Sigmoid colon (tissue), 6 donors: ENCODE measurements at regions not wholly inside any gene's neighbourhood (a gene's known extent, or its start where the extent isn't known, plus 50 kb on each side); places are given as distances from the start of the nearest gene placed in this dataset.

ENCODE experiments used
- DNase-seq: peaks from one replicate; pipeline ENCODE4 v3.0.0-alpha.2; 2019
- H3K27ac ChIP-seq, 4 donors: fragments of 200-600 bp; sonication (generic); one replicate each; pipeline ENCODE4 v1.5.1; 2016 to 2019; ENCODE audit warnings: mild to moderate bottlenecking in 1 of 4
- H3K27me3 ChIP-seq, 3 donors: fragments of 200-600 bp; sonication (generic); one replicate each; pipeline ENCODE4 v1.5.1; 2019; ENCODE audit warnings: mild to moderate bottlenecking in 1 of 3
- H3K36me3 ChIP-seq, 4 donors: fragments of 200-600 bp; sonication (generic); one replicate each; pipeline ENCODE4 v1.5.1; 2016 to 2019
- H3K4me1 ChIP-seq, 4 donors: fragments of 200-600 bp; sonication (generic); one replicate each; pipeline ENCODE4 v1.5.1; 2017 to 2019
- H3K4me3 ChIP-seq, 4 donors: fragments of 200-600 bp; sonication (generic); one replicate each; pipeline ENCODE4 v1.5.1; 2017 to 2019; ENCODE audit warnings: mild to moderate bottlenecking in 2 of 4, moderate library complexity in 1 of 4
- H3K9me3 ChIP-seq, 4 donors: fragments of 200-600 bp in 3 of 4; sonication (generic) in 3 of 4; one replicate each; pipeline versions ENCODE4 v1.5.1 to v1.6.1; 2013 to 2019
- EP300 ChIP-seq, 4 donors: sonication (generic); formaldehyde crosslinking; IDR thresholded peaks; one replicate each; pipeline ENCODE4 v1.6.1; 2017; ENCODE audit warnings: antibody characterized with exemption in 4 of 4
- POLR2A ChIP-seq, 2 donors: fragments of 450-650 bp; IDR thresholded peaks; one replicate each; pipeline ENCODE4 v1.6.1; 2016; ENCODE audit warnings: antibody characterized with exemption in 2 of 2, mild to moderate bottlenecking in 2 of 2, moderate library complexity in 2 of 2
- POLR2AphosphoS5 ChIP-seq, 4 donors: sonication (generic); formaldehyde crosslinking; IDR thresholded peaks; one replicate each; pipeline ENCODE4 v1.6.1; 2017; ENCODE audit warnings: antibody characterized with exemption in 4 of 4
- WGBS, 2 donors: extraction: QIAGEN DNeasy Blood & Tissue Kit; methylation state at CpG; one replicate each; pipeline ENCODE4 v1.1.7; 2013; 5-methylcytosine and 5-hydroxymethylcytosine counted together
- intact Hi-C: fragments of 100-400 bp; cut with DNase I; formaldehyde crosslinking; loops from one replicate; pipeline ENCODE4 v1.15.1; 2023
- TF ChIP-seq, protein P1 (sequence below), 4 experiments: fragments of 450-650 bp in 3 of 4; fragments of 200-600 bp in 1 of 4; IDR thresholded peaks; one replicate each; pipeline ENCODE4 v1.5.1; 2016 to 2019; ENCODE audit warnings: antibody characterized with exemption in 4 of 4, mild to moderate bottlenecking in 3 of 4, moderate library complexity in 2 of 4
- donor health status: healthy with polysubstance abuse.
- donor health status: healthy.

DNA sequence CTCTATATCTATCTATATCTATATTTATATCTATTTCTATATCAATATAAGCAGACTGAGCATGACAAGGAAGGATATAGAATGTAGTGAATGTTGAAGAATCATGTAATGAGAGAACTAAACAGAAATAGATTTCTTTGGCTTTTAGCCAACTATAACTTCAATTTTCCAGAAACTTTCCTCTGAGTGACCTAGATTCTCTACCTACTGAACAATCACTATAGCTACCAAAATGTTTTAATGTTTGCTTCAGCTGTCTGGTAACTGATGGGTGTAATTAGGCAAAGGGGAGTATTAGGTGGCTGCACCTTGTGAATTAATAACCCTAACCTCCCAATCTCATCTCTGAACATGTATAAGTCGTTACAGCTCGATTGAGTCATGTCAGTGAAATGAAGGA, 76.4 kb upstream of the ROBO1 start:
- intact Hi-C loops, result no loop called here
- Histone ChIP-seq H3K27ac (no peak overlapping the region), H3K36me3 (no peaks in the 10 kb centered on the region), H3K27me3 (no peaks in the 10 kb centered on the region), H3K4me1 (no peaks in the 10 kb centered on the region), H3K4me3 (no peak overlapping the region), H3K9me3 (no peaks in the 10 kb centered on the region)
- no peak for DNase-seq
- WGBS, 2 donors, result 73 to 86% methylated on average over 2 of the region's 2 CpGs
- TF ChIP-seq EP300 (IDR thresholded peaks at IDR 0.05), result no peak
- TF ChIP-seq POLR2A (IDR thresholded peaks at IDR 0.05), result no peak
- TF ChIP-seq POLR2AphosphoS5 (IDR thresholded peaks at IDR 0.05), result no peak
- TF ChIP-seq, protein P1, sequence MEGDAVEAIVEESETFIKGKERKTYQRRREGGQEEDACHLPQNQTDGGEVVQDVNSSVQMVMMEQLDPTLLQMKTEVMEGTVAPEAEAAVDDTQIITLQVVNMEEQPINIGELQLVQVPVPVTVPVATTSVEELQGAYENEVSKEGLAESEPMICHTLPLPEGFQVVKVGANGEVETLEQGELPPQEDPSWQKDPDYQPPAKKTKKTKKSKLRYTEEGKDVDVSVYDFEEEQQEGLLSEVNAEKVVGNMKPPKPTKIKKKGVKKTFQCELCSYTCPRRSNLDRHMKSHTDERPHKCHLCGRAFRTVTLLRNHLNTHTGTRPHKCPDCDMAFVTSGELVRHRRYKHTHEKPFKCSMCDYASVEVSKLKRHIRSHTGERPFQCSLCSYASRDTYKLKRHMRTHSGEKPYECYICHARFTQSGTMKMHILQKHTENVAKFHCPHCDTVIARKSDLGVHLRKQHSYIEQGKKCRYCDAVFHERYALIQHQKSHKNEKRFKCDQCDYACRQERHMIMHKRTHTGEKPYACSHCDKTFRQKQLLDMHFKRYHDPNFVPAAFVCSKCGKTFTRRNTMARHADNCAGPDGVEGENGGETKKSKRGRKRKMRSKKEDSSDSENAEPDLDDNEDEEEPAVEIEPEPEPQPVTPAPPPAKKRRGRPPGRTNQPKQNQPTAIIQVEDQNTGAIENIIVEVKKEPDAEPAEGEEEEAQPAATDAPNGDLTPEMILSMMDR (IDR thresholded peaks at IDR 0.05), result no peak

- TF ChIP-seq, protein P1 (IDR thresholded peaks at IDR 0.05), result no peak
- TF ChIP-seq POLR2AphosphoS5 (IDR thresholded peaks at IDR 0.05) (no peak), EP300 (IDR thresholded peaks at IDR 0.05) (no peak), POLR2A (IDR thresholded peaks at IDR 0.05) (no peak)
- Histone ChIP-seq H3K27ac (no peak overlapping the region), H3K36me3 (no peaks in the 10 kb centered on the region), H3K9me3 (no peaks in the 10 kb centered on the region), H3K27me3 (no peaks in the 10 kb centered on the region), H3K4me3 (no peak overlapping the region), H3K4me1 (no peaks in the 10 kb centered on the region)
- no peak for DNase-seq
- intact Hi-C loops, result no loop called here
These were observed 75.4 kb upstream of the ROBO1 start for GRCh38 chr3:79843180-79843579.

GRCh38 chr3:79835701-79836100, 67.9 kb upstream of the ROBO1 start:
- Histone ChIP-seq H3K27ac (no peak overlapping the region), H3K36me3 (no peaks in the 10 kb centered on the region), H3K9me3 (no peaks in the 10 kb centered on the region), H3K27me3 (no peaks in the 10 kb centered on the region), H3K4me3 (no peak overlapping the region), H3K4me1 (no peaks in the 10 kb centered on the region)
- intact Hi-C loops, result no loop called here
- no peak for DNase-seq
- TF ChIP-seq POLR2AphosphoS5 (IDR thresholded peaks at IDR 0.05) (no peak), POLR2A (IDR thresholded peaks at IDR 0.05) (no peak), EP300 (IDR thresholded peaks at IDR 0.05) (no peak)
- TF ChIP-seq, protein P1 (IDR thresholded peaks at IDR 0.05), result no peak
- 68 to 83% methylated on average over 4 of the region's 4 CpGs for WGBS, 2 donors

DNA sequence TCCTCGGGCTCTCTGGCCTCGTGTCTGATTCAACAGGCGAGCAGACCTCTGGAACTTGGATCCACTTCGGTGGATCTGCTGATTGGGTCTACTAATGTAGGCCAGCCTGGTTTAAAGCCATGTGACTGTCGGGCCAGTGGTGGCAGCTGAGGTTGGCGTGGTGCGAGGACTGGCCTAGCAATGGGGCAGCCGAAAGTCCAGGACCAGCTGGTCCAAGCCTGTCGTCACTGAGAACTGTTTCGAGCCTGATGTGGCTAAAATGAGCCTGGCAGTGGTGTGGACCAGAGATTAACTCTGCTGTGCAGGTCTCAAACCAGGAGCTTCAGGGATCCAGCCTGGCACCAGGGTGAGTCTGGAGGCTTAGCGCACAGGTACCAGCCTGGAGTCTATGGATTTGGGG, 56.4 kb upstream of the ROBO1 start:
- WGBS, 2 donors, result 84 to 88% methylated on average over 11 of the region's 11 CpGs
- Histone ChIP-seq H3K9me3 (no peaks in the 10 kb centered on the region), H3K4me3 (no peak overlapping the region), H3K36me3 (no peaks in the 10 kb centered on the region), H3K27me3 (no peaks in the 10 kb centered on the region), H3K27ac (no peak overlapping the region), H3K4me1 (no peaks in the 10 kb centered on the region)
- intact Hi-C loops, result no loop called here
- no peak for DNase-seq
- TF ChIP-seq, protein P1 (IDR thresholded peaks at IDR 0.05), result no peak
- TF ChIP-seq POLR2A (IDR thresholded peaks at IDR 0.05), result no peak
- no peak for TF ChIP-seq POLR2AphosphoS5 (IDR thresholded peaks at IDR 0.05)
- TF ChIP-seq EP300 (IDR thresholded peaks at IDR 0.05), result no peak

DNA sequence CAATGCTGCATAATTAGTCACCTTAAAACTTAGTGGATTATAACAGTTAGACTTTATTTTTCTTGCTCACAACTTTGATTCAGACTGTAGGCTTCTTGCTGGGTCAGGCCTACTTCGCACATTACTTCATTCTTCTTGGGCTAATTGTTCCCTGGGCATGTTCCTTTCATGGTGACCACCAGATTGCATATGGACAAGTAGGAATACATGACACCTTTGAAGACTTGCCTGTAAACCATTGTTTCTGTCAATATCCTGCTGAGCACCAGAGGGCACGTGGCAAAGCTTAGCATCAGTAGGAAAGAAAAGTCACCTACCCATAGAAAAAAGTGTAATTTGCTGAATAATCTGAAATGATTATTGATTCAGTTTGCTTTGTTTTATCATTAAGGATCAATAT, 54.3 kb upstream of the ROBO1 start:
- intact Hi-C loops, result no loop called here
- Histone ChIP-seq H3K4me3 (no peak overlapping the region), H3K36me3 (no peaks in the 10 kb centered on the region), H3K27me3 (no peaks in the 10 kb centered on the region), H3K4me1 (no peaks in the 10 kb centered on the region), H3K9me3 (no peaks in the 10 kb centered on the region), H3K27ac (no peak overlapping the region)
- WGBS, 2 donors, result 64 to 80% methylated on average over 2 of the region's 2 CpGs
- no peak for DNase-seq
- TF ChIP-seq POLR2AphosphoS5 (IDR thresholded peaks at IDR 0.05), result no peak
- TF ChIP-seq, protein P1 (IDR thresholded peaks at IDR 0.05), result no peak
- TF ChIP-seq POLR2A (IDR thresholded peaks at IDR 0.05), result no peak
- TF ChIP-seq EP300 (IDR thresholded peaks at IDR 0.05), result no peak
